ENCODE measurements at regions not wholly inside any gene's neighbourhood (a gene's known extent, or its start where the extent isn't known, plus 50 kb on each side); places are given as distances from the start of the nearest gene placed in this dataset.

GRCh38 chr5:122599000-122599399 lies 175.9 kb upstream of the SNX2 start:
- no peaks in the 10 kb centered on the region for H4K20me1 ChIP-seq (replicated peaks; ENCODE audit: control insufficient read depth, extremely low read depth, insufficient read depth, low read length)
- H3K4me2 ChIP-seq (ENCODE audit: insufficient read depth, low read length), result no peak overlapping the region
- FAIRE-seq, result no peak
- H3K9me1 ChIP-seq (replicated peaks; ENCODE audit: control insufficient read depth, extremely low read depth, insufficient read depth, low read length), result no peaks in the 10 kb centered on the region
- no peaks in the 10 kb centered on the region for H3K9me3 ChIP-seq (replicated peaks; ENCODE audit: control insufficient read depth, insufficient read depth, low read length)
- no peaks in the 10 kb centered on the region for H3K27me3 ChIP-seq (ENCODE audit: control insufficient read depth in 2 of 2, insufficient read depth in 2 of 2, low read length in 2 of 2)
- no peak for DNase-seq (ENCODE audit: low read depth, low spot score)
- dilution Hi-C loops (cut with MboI; ENCODE audit: extremely low pct_ligation_motif_present, low sequenced_read_pairs) (no loop called here), intact Hi-C loops (cut with micrococcal nuclease) (no loop called here)
- H3K4me1 ChIP-seq (ENCODE audit: control insufficient read depth, extremely low read depth, insufficient read depth, low read length), result no peaks in the 10 kb centered on the region
- no peak overlapping the region for H2AFZ ChIP-seq (ENCODE audit: low read depth, low read length)
- no peak overlapping the region for H3K27ac ChIP-seq (ENCODE audit: insufficient read depth, low read depth, low read length)
- no peak overlapping the region for H3K4me3 ChIP-seq (replicated peaks in 1 of 3; ENCODE audit: insufficient read depth in 1 of 3, low read depth in 1 of 3, low read length in 3 of 3)
- H3K36me3 ChIP-seq (ENCODE audit: control insufficient read depth in 2 of 2, extremely low read depth in 1 of 2, insufficient read depth in 2 of 2, low read length in 2 of 2), result no peaks in the 10 kb centered on the region
- no peak overlapping the region for H3K9ac ChIP-seq (replicated peaks; ENCODE audit: extremely low read depth, insufficient read depth, low read length)
- no TSS peak for BruUV-seq (replicated peaks)
- no peaks in the 10 kb centered on the region for H3K79me2 ChIP-seq (ENCODE audit: control insufficient read depth, insufficient read depth, low read length)
- ChIA-PET POLR2A (no interaction called here), CTCF (no interaction called here)
- TF ChIP-seq JUN (IDR thresholded peaks at IDR 0.05; ENCODE audit: borderline replicate concordance, insufficient read depth, insufficient read length, low read depth) (no peak), GATA2 (IDR thresholded peaks at IDR 0.05; ENCODE audit: insufficient read depth, insufficient read length, low read depth, low read length) (no peak), POLR2AphosphoS5 (IDR thresholded peaks at IDR 0.05; ENCODE audit: insufficient read depth, low read depth, low read length) (no peak), MYC (IDR thresholded peaks at IDR 0.05; ENCODE audit: low read depth, low read length) (no peak), FOS (IDR thresholded peaks at IDR 0.05; ENCODE audit: borderline replicate concordance, insufficient read depth, low read length) (no peak), POLR2A (IDR thresholded peaks at IDR 0.05; ENCODE audit: low read depth, low read length) (no peak), CTCF (IDR thresholded peaks at IDR 0.05; ENCODE audit: extremely low read depth in 1 of 2, insufficient read depth in 1 of 2, low read depth in 1 of 2, low read length in 2 of 2) (no peak)

- Histone ChIP-seq H3K27me3 (ENCODE audit: control insufficient read depth in 2 of 2, insufficient read depth in 2 of 2, low read length in 2 of 2) (no peaks in the 10 kb centered on the region), H3K4me3 (replicated peaks in 1 of 3; ENCODE audit: insufficient read depth in 1 of 3, low read depth in 1 of 3, low read length in 3 of 3) (no peak overlapping the region), H2AFZ (ENCODE audit: low read depth, low read length) (no peak overlapping the region), H4K20me1 (replicated peaks; ENCODE audit: control insufficient read depth, extremely low read depth, insufficient read depth, low read length) (no peaks in the 10 kb centered on the region), H3K9me3 (replicated peaks; ENCODE audit: control insufficient read depth, insufficient read depth, low read length) (no peaks in the 10 kb centered on the region), H3K9ac (replicated peaks; ENCODE audit: extremely low read depth, insufficient read depth, low read length) (no peak overlapping the region), H3K9me1 (replicated peaks; ENCODE audit: control insufficient read depth, extremely low read depth, insufficient read depth, low read length) (no peaks in the 10 kb centered on the region), H3K4me1 (ENCODE audit: control insufficient read depth, extremely low read depth, insufficient read depth, low read length) (no peaks in the 10 kb centered on the region), H3K79me2 (ENCODE audit: control insufficient read depth, insufficient read depth, low read length) (no peaks in the 10 kb centered on the region), H3K27ac (ENCODE audit: insufficient read depth, low read depth, low read length) (no peak overlapping the region), H3K4me2 (ENCODE audit: insufficient read depth, low read length) (no peak overlapping the region), H3K36me3 (ENCODE audit: control insufficient read depth in 2 of 2, extremely low read depth in 1 of 2, insufficient read depth in 2 of 2, low read length in 2 of 2) (no peaks in the 10 kb centered on the region)
- FAIRE-seq, result no peak
- dilution Hi-C loops (cut with MboI; ENCODE audit: extremely low pct_ligation_motif_present, low sequenced_read_pairs), result no loop called here
- TF ChIP-seq MAX (IDR thresholded peaks at IDR 0.05; ENCODE audit: insufficient read depth, insufficient read length), result no peak
- no peak for TF ChIP-seq CTCF (IDR thresholded peaks at IDR 0.05; ENCODE audit: extremely low read depth in 1 of 2, insufficient read depth in 1 of 2, low read depth in 1 of 2, low read length in 2 of 2)
- no peak for TF ChIP-seq POLR2AphosphoS5 (IDR thresholded peaks at IDR 0.05; ENCODE audit: insufficient read depth, low read depth, low read length)
- no peak for TF ChIP-seq EZH2 (IDR thresholded peaks at IDR 0.05; ENCODE audit: borderline replicate concordance, low read depth, low read length, severe bottlenecking)
- intact Hi-C loops (cut with micrococcal nuclease), result no loop called here
- no peak for DNase-seq (ENCODE audit: low read depth, low spot score)
- ChIA-PET POLR2A (no interaction called here), CTCF (no interaction called here)
- BruUV-seq (replicated peaks), result no TSS peak
Measured at GRCh38 chr5:122600924-122601323, 174.0 kb upstream of the SNX2 start.
